Hematopoietic multipotent progenitor cell treated with erythropoietin and hydrocortisone succinate and interleukin-3 and kit ligand, for 15 days (in vitro differentiated cells): ENCODE measurements at regions not wholly inside any gene's neighbourhood (a gene's known extent, or its start where the extent isn't known, plus 50 kb on each side); places are given as distances from the start of the nearest gene placed in this dataset.
"Not testable (repeated sequence)": the region's sequence is repeated elsewhere in the genome, so short reads cannot be mapped to it uniquely, and the experiment has no call there.

Experiments used
- DNase-seq: peaks from one replicate; pipeline ENCODE4 v3.0.0-alpha.2; 2015; ENCODE audit warnings: low spot score

DNA sequence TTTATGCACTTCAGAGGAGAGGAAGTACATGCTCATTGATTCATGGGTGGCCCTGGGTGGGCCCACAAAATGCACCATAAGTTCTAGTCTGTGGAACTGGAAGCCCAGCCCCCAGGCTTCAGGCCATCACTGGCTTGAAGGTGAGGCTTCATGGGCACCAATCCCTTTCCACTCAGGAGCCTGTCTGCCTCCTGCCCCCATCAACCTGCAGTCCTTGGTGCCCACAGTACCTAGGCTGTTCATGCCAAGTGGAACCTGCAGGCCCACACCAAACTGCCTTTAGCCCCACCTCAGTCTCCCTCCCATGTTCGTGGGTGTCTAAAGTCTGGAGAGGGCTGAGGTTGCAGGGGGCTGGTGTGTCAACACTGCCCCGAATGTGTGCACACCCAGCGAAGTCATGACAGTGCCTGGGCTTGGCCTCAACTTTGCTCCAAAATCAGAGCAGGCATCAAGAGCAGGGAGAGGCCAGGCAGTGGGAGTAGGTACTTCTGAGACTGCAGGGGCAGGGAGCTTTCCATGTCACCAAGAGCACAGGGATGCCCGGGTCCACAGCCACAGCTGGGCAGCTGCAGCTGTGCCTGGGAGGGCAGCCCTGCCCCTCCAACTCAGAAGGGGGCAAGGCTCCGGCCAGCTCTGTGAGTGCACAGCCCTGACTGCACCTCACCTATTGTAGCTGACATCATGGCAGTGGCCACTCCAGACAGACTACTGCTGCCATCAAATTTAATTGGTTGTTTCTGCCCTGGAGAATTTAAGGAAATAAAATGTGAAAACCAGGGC is 1250.4 kb upstream of the IGFBP7 start:
- no peak for DNase-seq

GRCh38 chr4:58359590-58359989 is 1249.4 kb upstream of the IGFBP7 start:
- DNase-seq: no peak

DNA sequence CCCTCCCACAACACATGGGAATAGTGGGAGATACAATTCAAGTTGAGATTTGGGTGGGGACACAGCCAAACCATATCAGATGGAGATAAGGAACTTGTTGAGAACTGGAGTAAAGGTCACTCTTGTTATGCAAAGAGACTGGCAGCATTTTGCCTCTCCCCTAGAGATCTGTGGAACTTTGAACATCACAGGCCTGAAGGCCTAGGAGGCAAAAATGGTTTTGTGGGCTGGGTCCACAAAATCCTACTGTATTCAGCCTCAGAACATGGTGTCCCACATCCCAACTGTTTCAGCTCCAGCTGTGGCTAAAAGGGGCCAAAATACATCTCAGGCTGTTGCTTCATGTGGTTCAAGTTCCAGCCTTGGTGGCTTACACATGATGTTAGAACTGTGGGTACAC is 1247.8 kb upstream of the IGFBP7 start:
- DNase-seq: no peak

DNA sequence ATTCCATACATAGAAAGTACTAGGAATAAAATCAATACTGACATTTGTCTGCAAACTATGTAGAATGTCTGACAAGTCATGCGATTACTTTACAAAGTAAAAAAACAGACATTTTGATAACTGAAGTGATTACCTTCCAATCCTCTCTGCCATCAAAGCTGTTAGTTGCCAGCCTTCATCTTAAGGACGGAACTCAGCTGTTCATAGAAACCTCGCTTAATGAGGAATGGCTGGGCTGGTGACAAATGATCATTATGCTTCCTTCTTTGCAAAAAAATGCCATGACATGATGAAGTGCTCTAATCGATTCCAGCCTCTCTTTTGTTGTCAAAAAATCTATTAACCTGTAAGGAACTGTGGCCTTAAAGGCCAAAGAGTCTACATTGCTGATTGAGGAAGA is 1214.9 kb upstream of the IGFBP7 start:
- DNase-seq: no peak

DNA sequence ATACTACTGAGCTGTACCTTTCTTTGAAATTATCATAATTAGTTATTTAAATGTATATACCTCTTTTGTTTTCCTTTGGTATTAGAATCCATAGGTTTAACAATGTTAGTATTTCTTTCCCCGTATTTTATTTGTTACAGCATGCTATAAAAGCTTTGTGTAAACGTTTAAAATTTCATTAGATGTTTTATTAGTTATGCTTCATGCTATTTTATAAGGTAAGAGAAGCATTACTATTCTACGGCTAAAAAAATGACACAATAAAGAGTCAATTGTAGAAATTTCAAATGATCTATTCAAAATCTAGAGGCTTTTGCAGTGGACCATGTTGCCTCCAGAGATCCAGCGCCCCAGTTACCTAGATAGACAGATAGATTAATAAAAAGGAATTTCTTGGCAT is 1203.3 kb upstream of the IGFBP7 start:
- DNase-seq: no peak

- no peak for DNase-seq
Measured at GRCh38 chr4:58303456-58303855, 1193.3 kb upstream of the IGFBP7 start.

GRCh38 chr4:58301376-58301999 is 1191.3 kb upstream of the IGFBP7 start:
- no peak for DNase-seq

DNA sequence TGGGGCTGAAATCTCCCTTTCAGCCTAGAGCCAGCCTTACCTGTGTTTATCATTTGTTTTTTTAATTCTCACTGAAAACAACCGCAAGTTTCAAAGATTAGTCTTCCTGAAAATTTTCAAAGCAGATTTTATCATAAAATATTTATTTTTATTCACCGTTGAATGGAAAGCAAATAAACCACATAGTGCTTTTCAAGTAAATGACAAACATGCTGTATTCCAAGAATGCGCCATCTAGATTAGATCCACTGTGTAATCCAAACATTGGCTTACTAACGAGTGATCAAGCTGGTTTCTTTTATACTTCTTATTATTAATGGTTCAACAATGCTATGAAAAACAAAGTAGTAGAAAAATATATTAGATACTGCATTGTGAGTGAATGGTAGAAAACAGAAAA is 1176.2 kb upstream of the IGFBP7 start:
- no peak for DNase-seq

GRCh38 chr4:58280928-58281327 is 1170.7 kb upstream of the IGFBP7 start:
- DNase-seq: not testable (repeated sequence)

GRCh38 chr4:58275856-58276255 is 1165.7 kb upstream of the IGFBP7 start:
- DNase-seq: no peak

DNA sequence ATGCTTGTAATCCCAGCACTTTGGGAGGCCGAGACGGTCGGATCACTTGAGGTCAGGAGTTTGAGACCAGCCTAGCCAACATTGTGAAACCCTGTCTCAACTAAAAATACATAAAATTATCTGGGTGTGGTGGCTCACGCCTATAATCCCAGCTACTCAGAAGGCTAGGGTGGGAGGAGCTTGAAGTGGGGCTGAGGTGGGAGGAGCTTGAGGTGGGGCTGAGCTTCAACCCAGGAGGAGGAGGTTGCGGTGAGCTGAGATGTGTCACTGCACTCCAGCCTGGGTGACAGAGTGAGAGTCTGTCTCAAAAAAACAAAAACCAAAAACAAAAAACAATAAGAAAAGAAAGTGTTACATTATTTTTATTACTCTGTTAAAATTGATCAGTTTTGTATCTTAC is 1164.4 kb upstream of the IGFBP7 start:
- no peak for DNase-seq

DNA sequence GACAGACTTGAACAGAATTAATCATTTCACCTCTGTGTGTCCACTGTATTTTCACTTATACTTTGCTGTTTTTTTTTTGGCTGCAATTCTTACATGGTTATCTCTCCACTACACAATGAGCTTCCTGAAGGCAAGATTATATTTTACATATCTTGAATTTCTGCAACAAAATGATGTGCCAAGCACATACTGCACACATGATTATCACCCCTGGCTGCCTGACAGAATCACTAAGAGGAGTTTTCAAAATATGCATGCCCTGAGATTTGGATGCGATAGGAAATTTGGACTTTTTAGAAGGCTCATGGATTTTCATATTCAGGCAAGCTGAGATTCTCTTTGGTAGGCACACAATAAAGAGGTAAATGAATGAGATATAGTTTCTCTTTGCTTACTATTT is 1162.1 kb upstream of the IGFBP7 start:
- DNase-seq: no peak

GRCh38 chr4:58265734-58266133 is 1155.5 kb upstream of the IGFBP7 start:
- no peak for DNase-seq

DNA sequence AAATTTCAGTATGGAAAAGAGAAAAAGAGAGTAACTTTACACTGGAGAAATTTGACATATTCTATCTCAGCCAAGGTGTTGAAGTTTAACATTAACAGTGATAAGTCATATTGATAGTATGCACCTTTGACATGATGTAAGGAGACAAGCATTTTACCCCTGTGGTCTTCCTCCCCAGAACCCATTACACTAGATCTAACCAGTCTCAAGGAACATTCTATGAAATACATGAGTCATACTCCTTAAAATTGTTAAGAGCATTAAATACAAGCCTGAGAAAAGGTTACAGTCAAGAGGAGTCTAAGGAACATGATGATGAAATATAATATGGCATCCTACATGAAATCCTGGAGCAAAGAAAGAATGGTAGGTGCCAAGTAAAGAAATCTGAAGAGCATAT is 1151.3 kb upstream of the IGFBP7 start:
- no peak for DNase-seq

DNA sequence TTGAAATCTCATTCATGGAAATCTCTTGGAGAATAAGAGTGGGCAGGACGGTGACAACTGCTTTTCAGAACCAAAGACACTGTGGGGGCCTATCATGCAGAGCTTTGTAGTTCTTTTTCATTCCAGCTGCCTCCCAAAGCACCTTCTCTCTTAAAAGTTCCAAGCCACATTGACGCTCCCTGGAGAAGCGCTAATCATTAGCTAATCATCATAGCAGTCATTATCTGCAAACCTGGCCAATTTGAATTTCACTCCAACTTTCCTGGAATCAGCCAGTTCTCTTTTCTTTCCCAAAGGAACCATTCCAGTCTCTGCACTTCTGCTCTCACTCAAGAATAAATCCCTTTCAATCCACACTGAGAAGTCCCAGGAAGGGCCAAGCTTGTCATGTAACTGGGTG is 1144.1 kb upstream of the IGFBP7 start:
- no peak for DNase-seq

DNA sequence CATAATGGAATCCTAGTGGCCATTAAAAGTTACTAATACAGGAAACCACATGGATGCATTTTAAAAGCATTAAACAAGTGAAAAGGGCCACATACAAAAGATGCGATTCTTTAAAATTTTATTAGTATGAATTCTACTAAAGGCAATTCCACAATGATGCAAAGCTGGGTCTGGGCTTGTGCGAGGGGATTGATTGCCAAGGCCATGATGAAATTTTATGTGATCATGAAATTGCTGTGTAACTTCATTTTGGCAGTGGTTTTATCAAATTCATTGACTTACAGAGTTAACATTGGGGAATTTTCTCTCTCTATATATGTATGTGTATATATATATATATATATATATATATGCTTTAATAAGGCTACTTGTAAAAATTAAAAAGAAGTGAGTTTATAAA is 1142.5 kb upstream of the IGFBP7 start:
- DNase-seq: no peak

DNA sequence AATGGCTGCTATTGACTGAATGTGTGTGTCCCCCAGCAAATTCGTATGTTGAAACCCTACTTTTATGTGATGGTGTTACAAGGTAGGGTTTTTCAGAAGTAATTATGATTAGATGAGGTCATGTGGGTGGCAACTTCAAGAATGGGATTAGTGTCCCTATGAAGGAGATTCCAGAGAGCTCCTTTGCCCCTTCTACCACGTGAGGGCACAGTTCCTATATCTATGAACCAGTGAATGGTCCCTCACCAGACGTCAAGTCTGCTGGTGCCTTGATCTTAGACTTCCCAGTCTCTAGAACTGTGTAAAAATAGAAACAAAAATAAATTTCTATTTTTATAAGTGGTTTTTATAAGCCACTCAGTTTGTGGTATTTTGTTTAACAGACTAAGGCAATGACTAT is 1137.6 kb upstream of the IGFBP7 start:
- DNase-seq: no peak

DNA sequence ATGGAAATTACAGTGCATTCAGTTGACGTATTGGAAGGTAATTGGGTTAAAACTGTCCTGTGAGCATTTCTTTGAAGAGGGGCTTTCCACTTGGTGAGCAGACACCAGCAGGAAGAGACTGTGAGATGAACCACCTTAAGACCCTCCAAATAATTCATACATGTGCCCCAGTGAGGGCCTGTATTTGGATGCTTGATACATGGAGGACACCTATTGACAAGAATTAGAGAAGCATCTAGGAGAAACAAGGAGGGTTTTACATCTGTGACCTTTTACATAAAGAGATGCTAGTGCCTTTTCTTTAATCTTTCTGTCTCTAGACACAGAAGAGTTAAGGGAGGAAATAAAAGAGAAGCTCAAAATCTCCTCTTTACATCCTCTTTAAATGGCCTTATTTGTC is 1115.3 kb upstream of the IGFBP7 start:
- DNase-seq: no peak

- DNase-seq: no peak
Measured at GRCh38 chr4:58219179-58219578, 1109.0 kb upstream of the IGFBP7 start.

DNA sequence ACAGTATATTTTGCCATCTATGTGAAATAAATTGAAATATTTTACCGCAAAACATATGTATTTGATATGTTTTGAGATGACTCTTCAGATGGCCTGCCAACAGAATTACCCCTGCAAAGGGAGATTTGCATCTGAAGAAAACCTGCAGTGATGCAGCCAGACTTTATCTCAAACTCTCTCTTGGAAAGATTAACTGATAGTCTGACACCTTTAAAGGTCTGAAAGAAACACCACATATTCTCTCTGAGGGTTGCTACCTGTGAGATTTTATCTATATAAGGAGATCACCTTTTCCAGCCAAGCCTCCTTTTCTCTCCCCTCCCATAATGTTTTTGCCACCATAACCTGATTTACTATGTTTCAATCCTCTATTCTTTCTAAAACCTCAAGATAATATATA is 1106.3 kb upstream of the IGFBP7 start:
- no peak for DNase-seq

- no peak for DNase-seq
Measured at GRCh38 chr4:58214376-58214775, 1104.2 kb upstream of the IGFBP7 start.

DNA sequence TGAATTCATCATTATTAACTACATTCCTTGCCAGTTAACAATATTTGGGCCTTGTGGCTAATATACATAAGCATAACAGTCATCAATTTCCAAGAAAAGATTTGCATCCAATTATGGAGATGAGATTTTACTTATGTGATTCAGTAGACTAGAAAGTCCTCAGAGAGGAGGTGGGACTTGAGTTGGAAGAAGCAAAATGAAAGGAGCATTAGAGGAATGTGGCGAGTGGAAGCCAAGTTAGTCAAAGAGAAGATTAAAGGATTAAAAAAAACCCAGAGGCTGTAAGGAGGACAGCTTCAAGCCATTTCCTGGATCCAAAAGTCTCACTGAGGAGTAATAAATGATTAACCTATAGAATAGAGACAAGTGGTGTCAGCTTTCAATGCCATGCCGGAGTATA is 1099.4 kb upstream of the IGFBP7 start:
- DNase-seq: no peak

- DNase-seq: no peak
Measured at GRCh38 chr4:58209001-58209400, 1098.8 kb upstream of the IGFBP7 start.
